HPDE6-E6E7 (cell line): ENCODE measurements at regions not wholly inside any gene's neighbourhood (a gene's known extent, or its start where the extent isn't known, plus 50 kb on each side); places are given as distances from the start of the nearest gene placed in this dataset.
"Not testable (repeated sequence)": the region's sequence is repeated elsewhere in the genome, so short reads cannot be mapped to it uniquely, and the experiment has no call there.

Experiments used
- DNase-seq: peaks from one replicate; pipeline ENCODE4 v3.0.0; 2011; ENCODE audit warnings: missing footprints; ENCODE audit errors: extremely low spot score

GRCh38 chr12:61023231-61023630 lies 1237.0 kb upstream of the USP15 start:
- DNase-seq: no peak

DNA sequence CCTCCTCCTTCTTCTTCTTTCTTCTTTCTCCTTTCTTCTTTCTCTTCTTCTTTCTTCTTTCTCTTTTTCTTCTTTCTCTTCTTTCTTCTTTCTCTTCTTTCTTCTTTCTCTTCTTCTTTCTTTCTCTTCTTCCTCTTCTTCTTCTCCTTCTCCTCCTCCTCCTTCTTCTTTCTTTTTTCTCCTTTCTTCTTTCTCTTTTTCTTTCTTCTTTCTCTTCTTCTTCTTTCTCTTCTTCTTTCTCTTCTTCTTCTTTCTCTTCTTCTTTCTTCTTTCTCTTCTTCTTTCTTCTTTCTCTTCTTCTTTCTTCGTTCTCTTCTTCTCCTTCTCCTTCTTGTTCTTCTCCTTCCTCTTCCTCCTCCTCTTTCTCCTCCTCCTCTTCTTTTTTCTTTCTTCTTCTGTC lies 1230.7 kb upstream of the USP15 start:
- DNase-seq: no peak

DNA sequence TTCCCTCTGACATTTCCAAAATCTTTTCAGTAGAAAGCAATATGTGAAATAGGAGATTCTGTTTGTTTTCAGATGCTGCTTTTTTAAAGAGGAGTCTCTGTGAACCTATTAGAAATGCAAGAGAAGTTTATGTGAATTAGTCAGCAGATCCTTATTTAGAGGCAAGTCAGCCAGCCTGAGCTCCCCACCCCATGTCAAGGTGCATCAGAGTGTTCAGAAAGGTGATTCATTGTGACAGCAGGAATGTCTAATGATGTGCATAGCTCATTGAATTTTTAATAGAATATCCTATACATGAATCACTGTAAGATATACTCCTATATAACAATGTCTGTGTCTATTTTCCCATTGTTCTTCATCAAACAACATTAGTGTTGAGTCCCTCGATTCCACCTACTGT lies 1222.4 kb upstream of the USP15 start:
- DNase-seq: peak; percentile 67

DNA sequence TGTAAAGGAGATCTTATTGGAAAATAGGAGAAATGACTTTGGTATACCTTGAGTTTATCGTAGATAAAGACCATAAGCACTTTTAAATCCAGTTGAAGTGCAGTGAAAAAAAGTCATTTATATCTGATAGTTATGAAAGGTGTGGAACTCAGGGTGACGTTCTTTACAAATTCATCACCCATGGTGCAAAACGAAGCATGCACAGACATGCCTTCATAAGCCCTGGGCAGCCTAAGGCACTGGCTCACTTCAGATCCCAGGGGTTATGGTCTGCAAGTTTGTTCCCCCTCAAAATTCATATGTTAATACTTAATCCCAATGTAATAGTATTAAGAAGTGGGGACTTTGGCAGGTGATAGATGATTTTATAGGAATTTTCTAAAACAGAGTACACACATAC lies 1216.4 kb upstream of the USP15 start:
- peak; percentile 20 for DNase-seq

- DNase-seq: no peak
These were observed 1215.4 kb upstream of the USP15 start for GRCh38 chr12:61044766-61045165.

DNA sequence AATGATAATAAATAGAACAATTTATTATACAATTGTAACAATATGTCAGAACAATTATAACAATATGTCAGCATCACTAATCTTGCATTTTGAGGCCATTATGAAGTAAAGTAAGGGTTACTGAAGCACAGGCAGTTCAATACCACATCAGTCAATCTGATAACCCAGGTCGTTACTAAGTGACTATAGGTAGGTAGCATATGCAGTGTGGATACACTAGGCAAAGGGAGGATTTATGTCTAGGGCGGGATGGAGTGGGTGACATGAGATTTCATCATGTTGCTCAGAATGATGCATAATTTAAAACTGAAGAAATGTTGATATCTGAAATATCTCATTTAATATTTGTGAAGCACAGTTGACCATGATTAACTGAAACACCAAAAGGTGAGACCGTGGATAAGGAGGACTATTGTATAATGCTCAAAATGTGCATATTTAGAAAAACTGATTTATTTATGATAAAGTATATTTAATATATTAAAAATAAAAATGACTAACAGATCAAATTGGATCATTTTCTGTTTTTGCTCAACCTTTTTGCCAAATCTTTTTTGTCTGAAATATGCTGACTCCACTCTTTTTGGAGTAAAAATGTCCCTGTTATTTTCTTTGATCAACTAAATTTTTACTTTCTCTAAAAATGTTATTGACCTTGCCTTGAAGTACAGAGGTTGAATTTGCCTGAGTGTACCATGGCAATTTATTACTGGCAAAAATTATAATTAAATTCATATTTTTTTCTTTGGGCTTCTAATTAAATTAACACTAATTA lies 1189.4 kb upstream of the USP15 start:
- DNase-seq: no peak

DNA sequence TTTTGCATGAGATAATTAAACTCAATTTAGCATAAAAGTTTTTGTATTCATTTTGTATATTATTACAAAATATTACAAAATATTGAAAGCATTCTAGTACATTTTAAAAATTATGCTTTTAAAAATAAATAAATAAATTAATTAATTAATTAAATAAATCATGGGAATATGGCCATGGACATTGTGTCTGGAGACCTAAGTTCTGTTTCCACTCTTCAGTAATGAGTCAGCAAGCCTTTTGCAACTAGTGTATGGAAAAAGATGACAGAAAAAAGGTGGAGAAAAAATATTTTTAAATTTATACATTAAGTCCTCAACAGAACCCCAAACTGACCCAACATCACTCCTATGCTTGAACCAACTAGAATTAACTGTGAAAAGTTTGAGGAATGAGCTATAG lies 1187.5 kb upstream of the USP15 start:
- DNase-seq: no peak

DNA sequence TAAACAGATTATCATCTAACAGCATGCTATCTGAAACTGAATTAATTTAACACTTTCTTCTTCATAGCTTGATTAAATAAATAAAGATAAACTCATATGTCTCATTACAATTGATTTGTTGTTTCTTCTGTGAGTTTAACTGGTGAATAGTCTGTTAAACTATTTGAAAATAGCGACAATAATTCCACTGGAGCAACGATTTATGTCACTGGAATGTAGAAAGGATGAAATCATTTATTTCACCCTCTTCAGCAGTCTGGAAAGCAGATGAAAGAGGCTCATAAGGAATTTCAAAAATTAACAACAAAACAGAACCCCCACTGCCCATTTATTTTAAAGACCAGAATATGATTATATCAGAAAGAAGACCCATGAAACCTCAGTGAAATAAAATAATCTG lies 1165.1 kb upstream of the USP15 start:
- DNase-seq: no peak

GRCh38 chr12:61098031-61098580 lies 1162.1 kb upstream of the USP15 start:
- DNase-seq: no peak

GRCh38 chr12:61107118-61107517 lies 1153.1 kb upstream of the USP15 start:
- DNase-seq: no peak

DNA sequence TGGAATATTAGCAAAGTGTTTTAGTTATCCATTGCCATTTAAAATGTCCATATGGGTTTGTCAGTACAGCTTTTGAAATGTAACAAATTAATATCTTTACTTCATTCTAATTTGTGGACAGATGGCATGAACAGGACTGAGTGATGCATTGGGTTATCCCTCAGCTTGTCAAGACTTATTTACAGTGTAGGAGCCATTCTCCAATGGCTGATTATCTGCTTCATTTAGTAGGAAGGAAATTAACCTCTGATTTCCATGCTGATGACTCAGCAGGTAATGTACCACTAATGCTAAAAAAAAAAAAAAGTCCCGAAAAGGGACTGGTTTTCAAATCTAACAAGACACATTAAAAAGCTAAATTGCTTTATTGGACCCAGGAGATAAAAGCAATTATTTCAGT lies 1149.0 kb upstream of the USP15 start:
- no peak for DNase-seq

GRCh38 chr12:61137677-61138414 lies 1122.4 kb upstream of the USP15 start:
- no peak for DNase-seq

DNA sequence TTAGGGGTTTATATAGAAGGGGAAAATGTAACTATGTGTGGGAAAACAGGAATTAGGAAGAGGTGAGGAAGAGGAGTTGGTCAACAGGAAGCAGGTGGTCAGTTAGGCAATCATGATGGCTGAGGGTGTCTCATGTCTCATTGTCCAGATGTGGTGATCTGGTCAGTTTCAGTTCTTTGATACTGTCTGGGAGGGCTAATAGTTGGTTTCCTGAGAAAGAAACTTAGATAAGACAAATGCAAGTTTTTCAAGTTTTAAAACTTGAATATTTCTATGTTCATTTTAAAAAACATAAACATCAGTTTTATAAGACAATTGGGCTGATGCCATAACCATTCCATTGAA lies 1121.8 kb upstream of the USP15 start:
- DNase-seq: no peak

GRCh38 chr12:61161961-61162360 lies 1098.2 kb upstream of the USP15 start:
- DNase-seq: no peak

DNA sequence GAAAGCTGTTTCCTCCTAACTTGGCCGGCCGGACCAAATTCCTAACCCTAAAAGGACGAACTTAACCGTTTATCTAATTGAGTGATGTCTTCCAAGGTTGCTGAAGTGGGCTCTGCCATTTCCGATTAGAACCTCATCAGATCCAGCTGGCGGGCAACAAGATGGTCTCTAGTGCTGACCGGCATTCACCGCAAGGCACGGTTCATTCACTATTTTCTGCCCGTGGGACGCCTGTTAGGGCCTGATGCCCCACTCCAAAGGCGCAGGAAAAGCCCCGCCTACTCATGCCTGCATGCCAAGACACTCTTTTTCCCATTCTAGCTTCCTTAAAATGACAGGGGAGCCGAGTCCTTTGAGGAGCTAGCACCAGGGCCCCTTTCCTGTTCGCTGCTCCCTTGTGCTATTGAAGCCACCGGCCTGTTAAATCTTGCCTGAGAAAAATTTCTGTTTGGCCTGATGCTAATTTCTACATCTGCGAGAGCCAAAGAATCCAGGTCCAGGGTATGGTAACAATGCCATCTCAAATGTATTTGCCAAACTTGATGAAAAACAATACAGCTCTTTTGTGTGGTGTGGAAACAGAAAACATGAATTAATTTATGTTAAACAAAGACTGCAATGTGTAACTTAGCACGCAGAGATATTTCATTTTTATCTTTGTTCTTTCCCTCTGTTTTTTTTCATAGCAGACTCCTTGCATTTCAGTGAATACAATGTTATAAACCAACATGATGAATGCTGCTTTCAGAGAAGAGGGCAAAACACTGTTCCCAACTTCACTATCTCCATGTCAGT lies 1071.2 kb upstream of the USP15 start:
- DNase-seq: no peak

GRCh38 chr12:61213646-61214045 lies 1046.6 kb upstream of the USP15 start:
- no peak for DNase-seq

- DNase-seq: peak; percentile 12
These were observed 1039.9 kb upstream of the USP15 start for GRCh38 chr12:61220337-61220736.

DNA sequence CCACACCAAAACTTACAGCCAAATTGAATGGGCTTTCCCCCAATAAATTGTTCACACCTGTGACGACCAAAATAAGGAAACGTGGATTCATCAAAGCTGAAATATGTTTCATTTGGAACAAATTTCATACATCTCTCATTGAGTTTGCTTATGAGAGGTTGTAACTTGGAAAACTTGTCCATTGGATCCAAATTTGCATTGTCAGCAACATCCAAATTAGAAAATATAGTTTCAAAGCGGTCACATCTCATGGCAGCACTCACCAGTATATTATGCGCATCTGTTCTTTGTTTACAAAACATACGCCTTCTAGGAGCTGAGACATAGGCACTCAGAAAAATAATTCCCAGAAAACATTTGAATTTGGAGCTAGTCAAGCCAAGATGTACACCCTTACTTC lies 1028.2 kb upstream of the USP15 start:
- DNase-seq: no peak

DNA sequence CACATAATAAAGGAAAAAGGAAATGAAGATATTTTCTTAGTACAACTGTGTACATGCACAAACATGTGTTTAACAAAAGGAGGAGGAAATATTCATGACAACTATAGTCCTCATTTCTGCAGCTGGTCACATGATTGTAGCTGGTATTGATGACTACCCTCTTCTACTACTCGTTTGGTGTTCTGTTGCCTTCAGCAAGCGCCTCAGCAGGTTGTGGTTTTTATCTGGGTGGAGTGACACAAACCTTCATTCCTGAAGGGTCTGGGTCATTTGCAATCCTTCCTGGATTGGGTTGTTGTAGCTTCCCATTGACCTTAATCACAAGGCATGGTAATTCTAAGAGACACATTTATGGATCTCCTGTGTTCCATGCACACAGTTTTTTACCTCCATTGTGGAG lies 1009.9 kb upstream of the USP15 start:
- DNase-seq: no peak

DNA sequence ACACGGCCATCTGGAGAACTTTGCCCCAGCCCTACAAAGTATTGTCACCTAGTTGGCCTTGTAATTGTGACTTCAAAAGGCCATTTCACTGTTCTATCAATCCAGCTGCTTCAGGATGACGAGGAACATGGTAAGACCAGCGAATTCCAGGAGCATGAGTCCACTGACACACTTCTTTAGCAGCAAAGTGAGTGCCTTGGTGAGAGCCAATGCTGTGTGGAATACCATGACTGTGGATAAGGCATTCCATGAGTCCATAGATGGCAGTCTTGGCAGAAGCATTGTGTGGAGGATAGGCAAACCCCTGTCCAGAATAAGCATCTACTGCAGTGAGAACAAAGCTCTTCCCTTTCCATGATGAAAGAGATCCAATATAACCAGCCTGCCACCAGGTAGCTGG lies 1009.1 kb upstream of the USP15 start:
- no peak for DNase-seq

GRCh38 chr12:61254225-61254624 lies 1006.0 kb upstream of the USP15 start:
- peak; percentile 21 for DNase-seq

GRCh38 chr12:61264294-61264693 lies 995.9 kb upstream of the USP15 start:
- not testable (repeated sequence) for DNase-seq
